GM12864 (cell line): ENCODE measurements at regions not wholly inside any gene's neighbourhood (a gene's known extent, or its start where the extent isn't known, plus 50 kb on each side); places are given as distances from the start of the nearest gene placed in this dataset.

Experiments
- DNase-seq: peaks from one replicate; pipeline ENCODE4 v3.0.0-alpha.2; 2011; ENCODE audit warnings: low read depth
- H3K4me3 ChIP-seq: 2 replicates; pipeline ENCODE4 v1.5.1; 2011; ENCODE audit warnings: mild to moderate bottlenecking, low read depth, low read length, control low read depth
- CTCF ChIP-seq: IDR thresholded peaks from 2 replicates; pipeline ENCODE4 v1.5.1; 2011; ENCODE audit warnings: low read depth, mild to moderate bottlenecking, moderate library complexity, low read length, control low read depth, inconsistent platforms; ENCODE audit errors: missing control alignments

GRCh38 chr1:184247671-184248070, 139.2 kb upstream of the C1orf21 start:
- H3K4me3 ChIP-seq, result no peak overlapping the region
- no peak for TF ChIP-seq CTCF
- no peak for DNase-seq

GRCh38 chr1:184253921-184254320, 132.9 kb upstream of the C1orf21 start:
- TF ChIP-seq CTCF, result no peak
- H3K4me3 ChIP-seq, result no peak overlapping the region
- DNase-seq, result no peak

- no peak for DNase-seq
- no peak for TF ChIP-seq CTCF
Observed at GRCh38 chr1:184254849-184255248, 132.0 kb upstream of the C1orf21 start.

GRCh38 chr1:184255560-184255959, 131.3 kb upstream of the C1orf21 start:
- H3K4me3 ChIP-seq, result no peak overlapping the region
- no peak for TF ChIP-seq CTCF
- no peak for DNase-seq

More at GRCh38 chr1:184254849-184255248, 132.0 kb upstream of the C1orf21 start:
- no peak overlapping the region for H3K4me3 ChIP-seq

- DNase-seq, result no peak
- no peak for TF ChIP-seq CTCF
- no peak overlapping the region for H3K4me3 ChIP-seq
Observed at GRCh38 chr1:184257873-184258272, 129.0 kb upstream of the C1orf21 start.

- no peak overlapping the region for H3K4me3 ChIP-seq
- DNase-seq, result no peak
- TF ChIP-seq CTCF, result no peak
Observed at GRCh38 chr1:184258525-184258924, 128.3 kb upstream of the C1orf21 start.

GRCh38 chr1:184260382-184260781, 126.4 kb upstream of the C1orf21 start:
- H3K4me3 ChIP-seq, result no peak overlapping the region
- no peak for DNase-seq
- no peak for TF ChIP-seq CTCF
